HG03558 (cell line): ENCODE measurements at regions not wholly inside any gene's neighbourhood (a gene's known extent, or its start where the extent isn't known, plus 50 kb on each side); places are given as distances from the start of the nearest gene placed in this dataset.
"Not testable (repeated sequence)": the region's sequence is repeated elsewhere in the genome, so short reads cannot be mapped to it uniquely, and the experiment has no call there.

Experiments used
- ATAC-seq: cut with Tn5 transposase; IDR thresholded peaks from one replicate; pipeline ENCODE4 v1.9.1; 2021; ENCODE audit warnings: moderate number of reproducible peaks; ENCODE audit not compliant: unreplicated experiment; ENCODE audit errors: extremely low read depth

DNA sequence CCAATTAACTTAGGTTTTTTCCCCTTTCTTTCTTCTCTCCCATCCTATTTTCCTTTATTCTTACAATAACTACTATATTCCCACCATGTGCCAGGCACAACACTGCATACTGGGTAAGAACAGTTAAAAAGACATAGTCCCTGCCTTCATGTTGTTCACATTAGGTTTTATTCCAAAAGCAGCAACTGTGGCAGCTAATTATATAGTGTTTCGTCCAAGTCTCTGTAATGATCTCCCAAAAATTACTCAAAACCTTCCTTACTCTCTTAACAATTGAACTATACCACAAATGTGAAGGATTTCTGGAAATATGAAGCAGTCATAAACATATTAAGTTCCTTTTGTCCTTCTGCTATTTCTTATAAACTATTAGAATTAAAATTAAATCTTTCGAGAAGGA lies 184.1 kb upstream of the C11orf58 start:
- ATAC-seq = no peak

GRCh38 chr11:16547879-16548278 lies 190.6 kb upstream of the C11orf58 start:
- no peak for ATAC-seq

DNA sequence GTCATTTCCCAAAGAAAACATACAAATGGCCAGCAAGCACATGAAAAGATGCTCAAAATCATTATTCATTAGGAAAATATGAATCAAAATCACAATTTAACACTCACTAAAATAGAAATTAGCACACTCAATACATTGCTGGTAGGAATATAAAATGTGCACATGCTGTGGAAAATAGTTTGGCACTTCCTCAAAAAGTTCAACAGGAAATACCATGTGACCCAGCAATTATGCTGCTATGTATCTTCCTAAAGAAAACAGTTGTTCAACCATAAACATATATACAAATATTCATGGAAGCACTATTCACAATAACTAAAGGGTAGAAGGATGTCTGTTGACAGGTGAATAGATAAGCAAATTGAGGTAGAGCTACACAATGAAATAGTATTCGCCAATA lies 187.3 kb upstream of the SOX6 start:
- no peak for ATAC-seq

DNA sequence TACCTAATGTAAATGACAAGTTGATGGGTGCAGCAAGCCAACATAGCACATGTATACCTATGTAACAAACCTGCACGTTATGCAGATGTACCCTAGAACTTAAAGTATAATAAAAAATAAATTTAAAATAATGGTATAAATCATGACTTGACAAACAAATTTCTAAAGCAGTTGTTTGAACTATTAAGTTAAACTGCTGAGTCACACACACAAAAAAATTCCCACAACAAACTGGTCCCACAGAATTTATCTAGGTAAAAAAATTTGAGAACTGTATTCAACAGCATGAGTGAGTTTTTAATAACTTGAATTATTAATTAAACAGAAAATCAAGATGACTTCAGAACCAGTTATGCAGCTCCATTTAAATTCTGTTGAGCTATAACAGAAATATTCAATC lies 186.0 kb upstream of the SOX6 start:
- ATAC-seq = no peak

- ATAC-seq = no peak
These were observed 180.2 kb upstream of the SOX6 start for GRCh38 chr11:16536513-16536912.

DNA sequence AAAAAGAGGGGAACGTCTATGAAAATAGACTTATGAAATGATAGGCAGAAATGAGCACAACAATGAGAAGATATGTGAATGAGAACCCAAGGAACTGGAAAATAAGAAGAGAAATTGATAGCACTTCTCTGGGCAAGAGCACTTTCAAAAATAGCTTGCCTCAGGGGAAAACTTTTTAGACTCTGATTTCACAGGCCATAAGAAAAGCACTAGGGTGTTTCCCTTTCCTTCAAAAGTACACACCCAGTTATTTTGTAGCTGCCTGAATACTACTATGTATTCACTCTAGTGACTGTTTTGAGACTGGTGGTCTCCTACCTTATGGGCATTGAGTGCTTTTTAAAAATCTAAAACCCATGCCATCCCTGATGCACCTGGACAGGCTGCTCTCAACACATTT lies 172.3 kb upstream of the SOX6 start:
- ATAC-seq = no peak

DNA sequence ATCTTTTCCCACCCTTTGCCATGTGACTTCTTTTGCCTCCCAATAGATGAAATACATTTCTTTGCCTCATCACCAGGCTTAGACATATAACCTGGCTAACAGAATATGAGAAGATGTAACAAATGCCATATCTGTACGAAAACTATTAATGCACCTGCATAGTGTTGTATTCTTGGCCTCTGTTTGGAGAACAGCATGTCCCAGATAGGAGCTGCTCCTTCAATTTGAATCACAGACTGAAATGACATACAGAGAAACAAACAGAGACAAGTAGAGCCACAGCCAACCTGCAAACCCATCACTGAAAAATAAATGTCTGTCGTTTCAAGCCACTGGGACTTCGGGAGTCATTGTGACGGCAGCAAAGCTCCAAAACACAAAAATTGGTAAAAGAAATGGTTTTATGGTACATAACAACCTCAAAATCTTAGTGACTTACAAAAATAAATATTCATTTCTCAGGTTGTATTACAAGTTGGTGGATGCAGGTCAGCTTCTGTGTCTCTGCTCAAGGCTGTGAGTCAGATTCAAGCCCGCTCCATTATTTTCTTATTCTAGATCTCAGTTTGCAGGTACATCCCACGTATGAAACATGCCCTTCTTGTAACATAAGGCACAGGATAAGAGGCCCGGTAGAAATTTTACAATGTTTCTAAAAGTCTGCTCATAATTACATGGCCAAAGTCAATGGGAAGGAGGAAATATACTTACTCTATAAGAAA lies 171.3 kb upstream of the SOX6 start:
- no peak for ATAC-seq

DNA sequence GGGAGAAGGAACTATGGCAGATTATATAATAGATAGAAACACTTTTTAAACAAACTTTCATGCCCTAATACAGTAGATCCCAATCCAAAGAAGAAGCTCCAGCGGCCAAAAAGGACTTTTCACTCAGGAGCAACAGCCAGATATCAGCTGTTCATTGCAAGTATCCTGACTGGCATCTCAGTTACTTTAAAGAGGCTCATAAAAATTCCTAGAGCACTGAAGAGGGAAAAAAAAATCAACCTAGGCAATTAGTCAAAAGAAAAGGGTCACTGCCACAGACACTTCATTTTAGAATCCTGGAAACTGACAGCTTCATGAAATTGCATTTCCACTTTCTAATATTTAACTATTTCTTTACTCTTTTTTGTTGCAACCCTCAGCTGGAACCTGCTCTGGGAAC lies 170.6 kb upstream of the SOX6 start:
- ATAC-seq = no peak

DNA sequence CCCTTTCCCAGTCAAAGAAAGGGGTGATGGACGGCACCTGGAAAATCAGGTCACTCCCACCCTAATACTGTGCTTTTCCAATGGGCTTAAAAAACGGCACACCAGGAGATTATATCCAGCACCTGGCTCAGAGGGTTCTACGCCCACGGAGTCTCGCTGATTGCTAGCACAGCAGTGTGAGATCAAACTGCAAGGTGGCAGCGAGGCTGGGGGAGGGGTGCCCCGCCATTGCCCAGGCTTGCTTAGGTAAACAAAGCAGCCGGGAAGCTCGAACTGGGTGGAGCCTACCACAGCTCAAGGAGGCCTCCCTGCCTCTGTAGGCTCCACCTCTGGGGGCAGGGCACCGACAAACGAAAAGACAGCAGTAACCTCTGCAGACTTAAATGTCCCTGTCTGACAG lies 164.4 kb upstream of the SOX6 start:
- not testable (repeated sequence) for ATAC-seq

DNA sequence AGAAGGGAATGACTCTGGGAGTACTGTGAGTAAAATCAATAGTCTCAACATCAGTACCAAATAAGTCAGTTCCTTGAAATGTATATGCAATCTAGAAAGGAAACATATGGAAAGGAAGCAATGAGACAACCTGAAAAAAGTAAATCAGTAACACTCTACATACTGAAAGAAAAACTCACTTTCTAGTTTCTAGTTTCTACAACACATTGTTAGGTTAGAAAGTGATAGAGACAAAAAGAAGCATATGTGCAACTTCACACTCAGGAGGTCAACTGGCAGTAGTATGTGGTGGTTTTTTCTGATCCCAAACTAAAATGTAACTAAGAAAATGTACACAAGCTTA lies 156.5 kb upstream of the SOX6 start:
- peak; percentile 85 for ATAC-seq

GRCh38 chr11:16512198-16512898 lies 156.0 kb upstream of the SOX6 start:
- ATAC-seq = no peak

DNA sequence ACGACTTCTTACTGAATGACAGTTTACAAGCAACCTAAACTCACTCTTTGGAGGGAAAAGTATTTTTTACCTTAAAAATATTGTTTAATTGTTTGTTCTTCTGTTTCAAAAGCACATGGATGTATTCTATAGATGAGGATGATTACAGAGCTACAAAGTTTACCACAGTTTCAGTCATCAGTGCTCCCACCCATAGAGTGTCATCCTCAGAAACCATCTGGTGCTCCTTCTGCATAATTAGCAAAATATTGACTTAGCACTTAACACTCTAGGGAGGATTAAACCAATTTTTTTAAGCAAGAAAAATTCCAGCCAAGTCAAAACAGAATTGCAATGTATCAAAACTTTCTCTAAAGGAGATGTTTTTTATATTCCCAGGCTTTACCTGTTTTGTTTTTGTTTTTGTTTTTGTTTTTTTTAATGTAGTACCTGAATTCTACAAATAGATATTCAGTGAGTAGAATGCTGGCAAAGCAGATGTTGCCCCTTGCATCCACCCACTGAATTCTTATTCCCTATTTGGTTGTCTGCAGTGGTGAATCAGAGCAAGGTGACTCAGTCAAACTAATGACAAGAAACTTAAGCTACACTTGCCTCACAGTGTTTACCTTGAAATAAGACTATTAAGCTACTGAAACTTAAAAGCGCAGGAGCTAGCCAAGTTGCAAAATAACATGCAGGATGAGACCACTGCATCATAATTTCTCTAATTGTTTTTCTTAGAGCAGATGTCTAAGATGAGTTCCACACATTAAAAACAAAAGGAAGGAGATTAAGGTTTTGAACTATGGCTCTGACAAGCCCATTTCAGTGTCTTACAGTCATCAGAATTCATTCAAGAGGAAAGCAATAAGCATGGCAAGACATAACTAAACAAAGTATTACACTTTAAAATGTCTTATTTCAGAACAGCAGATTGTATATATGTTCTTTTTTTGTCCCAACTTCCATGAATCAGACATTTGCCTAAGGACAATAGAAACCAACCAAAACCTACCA lies 155.1 kb upstream of the SOX6 start:
- ATAC-seq = no peak

GRCh38 chr11:16505481-16505880 lies 149.1 kb upstream of the SOX6 start:
- ATAC-seq = no peak

DNA sequence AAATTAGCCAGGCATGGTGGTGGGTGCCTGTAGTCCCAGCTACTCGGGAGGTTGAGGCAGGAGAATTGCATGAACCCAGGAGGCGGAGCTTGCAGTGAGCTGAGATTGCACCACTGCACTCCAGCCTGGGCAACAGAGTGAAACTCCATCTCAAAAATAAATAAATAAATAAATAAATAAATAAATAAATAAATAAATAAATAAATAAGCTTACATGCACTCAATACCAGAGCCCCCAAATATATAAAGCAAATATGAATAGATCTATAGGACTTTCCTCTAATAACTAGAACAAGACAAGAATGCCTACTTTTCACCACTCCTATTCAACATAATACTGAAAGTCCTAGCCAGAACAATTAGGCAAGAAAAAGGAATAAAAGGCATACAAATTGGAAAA lies 147.5 kb upstream of the SOX6 start:
- not testable (repeated sequence) for ATAC-seq

GRCh38 chr11:16494918-16495691 lies 138.8 kb upstream of the SOX6 start:
- ATAC-seq = no peak

GRCh38 chr11:16484434-16484833 lies 128.1 kb upstream of the SOX6 start:
- ATAC-seq = no peak

DNA sequence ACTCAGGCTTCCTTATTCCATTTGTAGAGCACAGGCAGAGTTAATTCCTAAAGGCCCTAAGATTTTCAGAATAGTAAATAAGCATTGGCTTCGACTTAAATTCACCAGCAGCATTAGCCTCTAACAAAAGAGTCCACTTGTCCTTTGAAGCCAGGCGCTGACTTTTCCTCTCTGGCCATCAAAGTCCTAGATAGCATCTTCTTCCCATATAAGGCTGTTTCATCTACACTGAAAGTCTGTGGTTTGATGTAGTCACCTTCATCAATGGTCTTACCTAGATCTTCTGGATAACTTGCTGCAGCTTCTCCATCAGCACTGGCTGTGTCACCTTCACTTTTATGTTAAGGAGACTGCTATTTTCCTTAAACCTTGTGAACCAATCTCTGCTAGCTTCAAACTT lies 118.3 kb upstream of the SOX6 start:
- ATAC-seq = no peak

- no peak for ATAC-seq
These were observed 113.6 kb upstream of the SOX6 start for GRCh38 chr11:16469968-16470367.

DNA sequence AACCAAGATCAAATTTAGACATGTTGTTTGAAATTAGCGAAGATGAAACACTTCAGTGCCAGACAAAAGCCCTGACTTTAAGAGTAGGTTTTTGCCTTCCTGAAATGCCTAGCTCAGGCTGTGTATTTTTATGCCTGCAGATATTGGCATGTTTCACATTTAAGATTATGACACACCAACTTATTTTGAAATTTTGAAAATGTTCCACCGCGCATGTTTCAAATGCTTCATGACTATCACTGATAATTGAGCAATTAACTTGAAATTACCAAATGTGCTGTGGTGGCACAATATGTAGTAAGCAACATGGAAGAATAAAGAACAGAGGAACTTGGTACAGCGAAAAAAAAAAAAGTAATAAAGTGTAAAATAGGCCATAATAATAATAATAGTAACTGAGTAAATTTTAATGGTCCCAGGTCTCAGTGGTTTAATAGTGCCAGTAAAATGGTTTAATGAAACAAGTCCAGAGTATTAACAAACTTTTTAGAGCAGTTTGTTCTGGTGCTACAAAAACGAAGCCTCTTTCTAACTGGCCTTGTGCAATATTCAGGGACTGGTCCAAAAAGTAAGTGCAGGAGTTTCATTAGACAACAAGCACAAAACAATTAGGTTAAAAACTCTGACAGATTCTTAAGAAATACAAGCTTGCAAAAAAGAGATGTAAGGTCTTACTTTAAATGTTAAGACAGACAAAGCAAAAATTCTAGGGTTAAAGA lies 112.5 kb upstream of the SOX6 start:
- no peak for ATAC-seq

DNA sequence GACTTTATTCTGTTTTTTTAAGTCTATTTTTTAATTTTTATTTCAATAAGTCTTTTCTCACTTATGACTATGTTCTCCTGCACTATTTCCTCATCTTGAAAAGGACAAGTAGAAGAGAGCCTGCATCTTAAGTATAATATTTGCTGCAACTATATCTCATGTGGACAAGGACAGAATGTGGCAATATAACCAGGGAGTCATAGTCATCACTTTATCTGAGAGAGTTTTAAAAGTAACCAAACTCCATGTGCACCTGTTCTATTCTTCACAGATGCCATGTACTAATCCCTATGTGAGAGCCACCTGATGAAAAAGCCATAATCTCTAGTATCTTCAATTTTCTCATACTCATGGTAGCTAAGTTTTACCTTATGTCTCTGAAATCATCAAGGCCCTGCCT lies 104.2 kb upstream of the SOX6 start:
- no peak for ATAC-seq
